ENCODE measurements at regions not wholly inside any gene's neighbourhood (a gene's known extent, or its start where the extent isn't known, plus 50 kb on each side); places are given as distances from the start of the nearest gene placed in this dataset.

- TF ChIP-seq CTCF (IDR thresholded peaks at IDR 0.05) (no peak), POLR2A (IDR thresholded peaks at IDR 0.05) (no peak)
Observed at GRCh38 chr2:199679883-199680282, 171.1 kb downstream of the FTCDNL1 start.

Measured in right lobe of liver (tissue), 4 donors.